ENCODE measurements at regions not wholly inside any gene's neighbourhood (a gene's known extent, or its start where the extent isn't known, plus 50 kb on each side); places are given as distances from the start of the nearest gene placed in this dataset.

DNA sequence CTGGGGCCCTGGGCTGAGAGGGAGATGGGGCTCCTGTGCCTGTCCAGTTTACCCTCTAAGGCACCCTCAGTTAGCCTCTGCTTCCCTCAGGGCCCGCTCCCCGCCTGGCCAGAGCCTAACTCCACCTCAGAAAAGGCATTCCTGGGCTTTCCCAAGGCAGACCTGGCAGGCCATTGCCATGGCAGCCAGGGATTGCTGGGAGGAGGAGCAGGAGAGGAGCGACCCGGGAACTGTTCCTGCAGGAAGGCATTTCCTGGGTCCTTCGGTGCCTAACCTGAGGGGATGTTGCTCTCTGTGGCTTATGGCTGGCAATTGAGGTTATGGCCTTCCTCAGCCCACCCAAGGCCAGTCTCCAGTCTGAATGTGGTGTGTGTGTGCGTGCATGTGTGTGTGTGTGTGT, 131.3 kb downstream of the PJA1 start:
- CTCF ChIA-PET = no interaction called here
- Mint-ChIP-seq H3K36me3 (ENCODE audit: insufficient read depth, unreplicated experiment) (no peaks in the 10 kb centered on the region), H3K27ac (ENCODE audit: unreplicated experiment) (no peak overlapping the region), H3K4me1 (ENCODE audit: low read depth, unreplicated experiment) (no peaks in the 10 kb centered on the region), H3K4me3 (ENCODE audit: low read depth, unreplicated experiment) (no peak overlapping the region), H3K9me3 (ENCODE audit: low read depth, unreplicated experiment) (no peaks in the 10 kb centered on the region), H3K27me3 (ENCODE audit: unreplicated experiment) (peaks cover 40% of the 10 kb centered on the region)
- no TSS peak for BruUV-seq (replicated peaks)
- TF ChIP-seq, protein P1, sequence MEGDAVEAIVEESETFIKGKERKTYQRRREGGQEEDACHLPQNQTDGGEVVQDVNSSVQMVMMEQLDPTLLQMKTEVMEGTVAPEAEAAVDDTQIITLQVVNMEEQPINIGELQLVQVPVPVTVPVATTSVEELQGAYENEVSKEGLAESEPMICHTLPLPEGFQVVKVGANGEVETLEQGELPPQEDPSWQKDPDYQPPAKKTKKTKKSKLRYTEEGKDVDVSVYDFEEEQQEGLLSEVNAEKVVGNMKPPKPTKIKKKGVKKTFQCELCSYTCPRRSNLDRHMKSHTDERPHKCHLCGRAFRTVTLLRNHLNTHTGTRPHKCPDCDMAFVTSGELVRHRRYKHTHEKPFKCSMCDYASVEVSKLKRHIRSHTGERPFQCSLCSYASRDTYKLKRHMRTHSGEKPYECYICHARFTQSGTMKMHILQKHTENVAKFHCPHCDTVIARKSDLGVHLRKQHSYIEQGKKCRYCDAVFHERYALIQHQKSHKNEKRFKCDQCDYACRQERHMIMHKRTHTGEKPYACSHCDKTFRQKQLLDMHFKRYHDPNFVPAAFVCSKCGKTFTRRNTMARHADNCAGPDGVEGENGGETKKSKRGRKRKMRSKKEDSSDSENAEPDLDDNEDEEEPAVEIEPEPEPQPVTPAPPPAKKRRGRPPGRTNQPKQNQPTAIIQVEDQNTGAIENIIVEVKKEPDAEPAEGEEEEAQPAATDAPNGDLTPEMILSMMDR (IDR thresholded peaks at IDR 0.05; ENCODE audit: unreplicated experiment) = no peak
- intact Hi-C loops (cut with micrococcal nuclease; ENCODE audit: unreplicated experiment) = loop anchor here (10.0 kb wide), 1 partner anchor 209 kb away; the partner anchor contains the start of gene EFNB1
- DNase-seq = no peak

DNA sequence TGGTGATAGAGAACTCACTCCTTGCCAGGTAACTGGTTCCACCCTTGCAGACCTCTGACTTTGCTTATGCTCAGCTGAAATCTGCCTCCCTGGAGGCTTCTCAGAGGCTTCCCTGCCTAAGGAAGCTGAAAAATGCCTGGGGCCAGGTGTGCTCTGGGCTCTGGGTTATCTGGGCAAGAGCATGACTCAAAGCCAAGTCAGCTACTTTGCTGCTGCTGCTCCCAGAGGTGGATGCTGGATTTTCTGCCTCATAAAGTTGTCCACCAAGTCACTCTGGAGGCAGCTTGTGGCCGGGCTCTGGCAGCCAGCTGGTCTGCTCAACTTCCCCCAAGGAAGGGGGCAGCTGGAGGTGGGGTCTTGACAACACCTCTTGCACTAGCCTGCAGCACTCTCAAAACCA, 132.7 kb downstream of the PJA1 start:
- CTCF ChIA-PET = interaction anchor here (0.6 to 3.0 kb wide), 3 partner anchors 35 to 205 kb away, joined by 3 to 15 read pairs (median 3); partner anchors contain the start of gene EFNB1
- Mint-ChIP-seq H3K4me1 (ENCODE audit: low read depth, unreplicated experiment) (peaks cover under 1% of the 10 kb centered on the region), H3K4me3 (ENCODE audit: low read depth, unreplicated experiment) (no peak overlapping the region), H3K27ac (ENCODE audit: unreplicated experiment) (no peak overlapping the region), H3K36me3 (ENCODE audit: insufficient read depth, unreplicated experiment) (no peaks in the 10 kb centered on the region), H3K9me3 (ENCODE audit: low read depth, unreplicated experiment) (no peaks in the 10 kb centered on the region), H3K27me3 (ENCODE audit: unreplicated experiment) (peaks cover 30% of the 10 kb centered on the region)
- TF ChIP-seq, protein P1 (IDR thresholded peaks at IDR 0.05; ENCODE audit: unreplicated experiment) = no peak
- peak; percentile 36 for DNase-seq
- intact Hi-C loops (cut with micrococcal nuclease; ENCODE audit: unreplicated experiment) = loop anchor here (10.0 kb wide), 1 partner anchor 208 kb away; the partner anchor contains the start of gene EFNB1
- BruUV-seq (replicated peaks) = no TSS peak

DNA sequence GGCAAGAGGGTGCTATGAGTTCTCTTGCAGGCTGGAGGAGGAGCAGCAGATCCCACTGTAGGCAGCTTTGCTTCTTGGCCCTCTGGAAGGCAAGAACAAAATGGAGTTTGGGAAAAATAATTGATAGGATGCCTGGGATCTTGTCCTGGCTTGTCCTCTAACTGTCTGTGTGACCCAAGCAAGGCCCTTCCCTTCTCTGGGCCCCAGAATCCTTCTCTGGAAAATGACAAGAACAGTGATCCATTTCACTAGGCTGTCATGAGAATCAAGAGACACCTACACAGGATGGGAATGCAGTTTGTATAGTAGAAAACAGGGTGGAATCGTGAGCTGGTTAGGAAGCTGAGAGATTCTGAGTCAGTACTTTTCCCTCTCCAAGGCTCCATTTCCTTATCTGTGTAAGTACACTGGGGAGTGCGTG, 133.3 kb downstream of the PJA1 start:
- TF ChIP-seq, protein P1 (IDR thresholded peaks at IDR 0.05; ENCODE audit: unreplicated experiment) = no peak
- Mint-ChIP-seq H3K36me3 (ENCODE audit: insufficient read depth, unreplicated experiment) (no peaks in the 10 kb centered on the region), H3K4me3 (ENCODE audit: low read depth, unreplicated experiment) (no peak overlapping the region), H3K27me3 (ENCODE audit: unreplicated experiment) (peaks cover 24% of the 10 kb centered on the region), H3K4me1 (ENCODE audit: low read depth, unreplicated experiment) (peaks cover 7% of the 10 kb centered on the region), H3K27ac (ENCODE audit: unreplicated experiment) (no peak overlapping the region), H3K9me3 (ENCODE audit: low read depth, unreplicated experiment) (no peaks in the 10 kb centered on the region)
- no TSS peak for BruUV-seq (replicated peaks)
- CTCF ChIA-PET = interaction anchor here (1.2 to 3.0 kb wide), 3 partner anchors 34 to 204 kb away, joined by 3 to 15 read pairs (median 4); partner anchors contain the start of gene EFNB1
- intact Hi-C loops (cut with micrococcal nuclease; ENCODE audit: unreplicated experiment) = loop anchor here (10.0 kb wide), 1 partner anchor 207 kb away; the partner anchor contains the start of gene EFNB1
- no peak for DNase-seq

- intact Hi-C loops (cut with micrococcal nuclease; ENCODE audit: unreplicated experiment) = loop anchor here (10.0 kb wide), 1 partner anchor 206 kb away; the partner anchor contains the start of gene EFNB1
- Mint-ChIP-seq H3K4me1 (ENCODE audit: low read depth, unreplicated experiment) (peaks cover 11% of the 10 kb centered on the region), H3K9me3 (ENCODE audit: low read depth, unreplicated experiment) (peaks cover 1% of the 10 kb centered on the region), H3K4me3 (ENCODE audit: low read depth, unreplicated experiment) (no peak overlapping the region), H3K36me3 (ENCODE audit: insufficient read depth, unreplicated experiment) (no peaks in the 10 kb centered on the region), H3K27ac (ENCODE audit: unreplicated experiment) (no peak overlapping the region), H3K27me3 (ENCODE audit: unreplicated experiment) (peaks cover 16% of the 10 kb centered on the region)
- no TSS peak for BruUV-seq (replicated peaks)
- TF ChIP-seq, protein P1 (IDR thresholded peaks at IDR 0.05; ENCODE audit: unreplicated experiment) = no peak
- DNase-seq = peak; percentile 3
- CTCF ChIA-PET = interaction anchor here (1.2 to 3.0 kb wide), 2 partner anchors 201 to 203 kb away, joined by 4 to 15 read pairs; partner anchors contain the start of gene EFNB1
Observed at GRCh38 chrX:69031181-69031580, 134.1 kb downstream of the PJA1 start.
